Gastroesophageal sphincter (tissue), 3 donors: ENCODE measurements at regions not wholly inside any gene's neighbourhood (a gene's known extent, or its start where the extent isn't known, plus 50 kb on each side); places are given as distances from the start of the nearest gene placed in this dataset.

Source experiments
- CTCF ChIP-seq, 4 experiments: fragments of 200-600 bp in 2 of 4; fragments of 450-650 bp in 2 of 4; sonication (generic) in 1 of 4; IDR thresholded peaks; one replicate each; pipeline ENCODE4 v1.5.1; 2017 to 2019; ENCODE audit warnings: antibody characterized with exemption in 4 of 4, mild to moderate bottlenecking in 2 of 4, moderate library complexity in 2 of 4
- POLR2A ChIP-seq, 2 donors: fragments of 450-650 bp; IDR thresholded peaks; one replicate each; pipeline ENCODE4 v1.6.1; 2017; ENCODE audit warnings: antibody characterized with exemption in 2 of 2, mild to moderate bottlenecking in 2 of 2, moderate library complexity in 1 of 2

GRCh38 chr6:6793388-6794250 lies 205.1 kb downstream of the LY86 start:
- TF ChIP-seq POLR2A (IDR thresholded peaks at IDR 0.05) (no peak), CTCF (IDR thresholded peaks at IDR 0.05) (no peak)
